ENCODE measurements at regions not wholly inside any gene's neighbourhood (a gene's known extent, or its start where the extent isn't known, plus 50 kb on each side); places are given as distances from the start of the nearest gene placed in this dataset.

- ChIA-PET CTCF (no interaction called here), POLR2A (no interaction called here)
- H3K4me1 ChIP-seq (ENCODE audit: insufficient read depth, low read length) = no peaks in the 10 kb centered on the region
- H3K4me1 Mint-ChIP-seq = peaks cover 0 to 4% (median under 1%) of the 10 kb centered on the region in 3 donors
- H3K9me3 ChIP-seq (ENCODE audit: low read length) = no peaks in the 10 kb centered on the region
- no peaks in the 10 kb centered on the region for H3K27me3 Mint-ChIP-seq
- H3K27ac Mint-ChIP-seq = peak overlapping the region in 1 of 8 donors; percentile 61
- H3K36me3 ChIP-seq (ENCODE audit: insufficient read depth, low read length) = no peaks in the 10 kb centered on the region
- no peak overlapping the region for H3K27ac ChIP-seq (ENCODE audit: low read depth, low read length)
- H3K4me3 Mint-ChIP-seq = no peak overlapping the region
- no peaks in the 10 kb centered on the region for H3K9me3 Mint-ChIP-seq
- no peaks in the 10 kb centered on the region for H3K27me3 ChIP-seq (ENCODE audit: insufficient read depth, low read length, poor library complexity, severe bottlenecking)
- H3K4me3 ChIP-seq (ENCODE audit: low read length) = no peak overlapping the region
- DNase-seq = no peak
- peaks cover 0 to 5% (median 3%) of the 10 kb centered on the region in 3 donors for H3K36me3 Mint-ChIP-seq
Measured at GRCh38 chr1:87398641-87399040, 70.0 kb downstream of the LMO4 start.

- H3K36me3 Mint-ChIP-seq = peaks cover 0 to 5% (median 3%) of the 10 kb centered on the region in 3 donors
- no peaks in the 10 kb centered on the region for H3K27me3 Mint-ChIP-seq
Measured at GRCh38 chr1:87399264-87399663, 70.6 kb downstream of the LMO4 start.

GRCh38 chr1:87399701-87400100 is 71.0 kb downstream of the LMO4 start:
- ChIA-PET POLR2A (no interaction called here), CTCF (no interaction called here)
- H3K4me1 ChIP-seq (ENCODE audit: insufficient read depth, low read length) = no peaks in the 10 kb centered on the region
- no peaks in the 10 kb centered on the region for H3K36me3 ChIP-seq (ENCODE audit: insufficient read depth, low read length)
- no peaks in the 10 kb centered on the region for H3K9me3 ChIP-seq (ENCODE audit: low read length)
- H3K36me3 Mint-ChIP-seq = peaks cover 0 to 5% (median 3%) of the 10 kb centered on the region in 3 donors
- no peak overlapping the region for H3K27ac ChIP-seq (ENCODE audit: low read depth, low read length)
- H3K27me3 ChIP-seq (ENCODE audit: insufficient read depth, low read length, poor library complexity, severe bottlenecking) = no peaks in the 10 kb centered on the region
- no peak overlapping the region for H3K4me3 ChIP-seq (ENCODE audit: low read length)
- H3K4me3 Mint-ChIP-seq = no peak overlapping the region
- H3K27ac Mint-ChIP-seq = no peak overlapping the region
- no peaks in the 10 kb centered on the region for H3K9me3 Mint-ChIP-seq
- no peak for DNase-seq
- H3K27me3 Mint-ChIP-seq = no peaks in the 10 kb centered on the region
- H3K4me1 Mint-ChIP-seq = peaks cover 8 to 15% (median 11%) of the 10 kb centered on the region in 3 donors

More at GRCh38 chr1:87399264-87399663, 70.6 kb downstream of the LMO4 start:
- no peaks in the 10 kb centered on the region for H3K9me3 Mint-ChIP-seq
- no peaks in the 10 kb centered on the region for H3K27me3 ChIP-seq (ENCODE audit: insufficient read depth, low read length, poor library complexity, severe bottlenecking)
- no peak overlapping the region for H3K27ac ChIP-seq (ENCODE audit: low read depth, low read length)
- no peaks in the 10 kb centered on the region for H3K4me1 ChIP-seq (ENCODE audit: insufficient read depth, low read length)
- peaks cover 4 to 11% (median 6%) of the 10 kb centered on the region in 3 donors for H3K4me1 Mint-ChIP-seq
- H3K27ac Mint-ChIP-seq = no peak overlapping the region
- CTCF ChIA-PET = no interaction called here
- H3K4me3 Mint-ChIP-seq = no peak overlapping the region
- POLR2A ChIA-PET = no interaction called here
- H3K9me3 ChIP-seq (ENCODE audit: low read length) = no peaks in the 10 kb centered on the region
- no peak overlapping the region for H3K4me3 ChIP-seq (ENCODE audit: low read length)
- DNase-seq = no peak
- H3K36me3 ChIP-seq (ENCODE audit: insufficient read depth, low read length) = no peaks in the 10 kb centered on the region

DNA sequence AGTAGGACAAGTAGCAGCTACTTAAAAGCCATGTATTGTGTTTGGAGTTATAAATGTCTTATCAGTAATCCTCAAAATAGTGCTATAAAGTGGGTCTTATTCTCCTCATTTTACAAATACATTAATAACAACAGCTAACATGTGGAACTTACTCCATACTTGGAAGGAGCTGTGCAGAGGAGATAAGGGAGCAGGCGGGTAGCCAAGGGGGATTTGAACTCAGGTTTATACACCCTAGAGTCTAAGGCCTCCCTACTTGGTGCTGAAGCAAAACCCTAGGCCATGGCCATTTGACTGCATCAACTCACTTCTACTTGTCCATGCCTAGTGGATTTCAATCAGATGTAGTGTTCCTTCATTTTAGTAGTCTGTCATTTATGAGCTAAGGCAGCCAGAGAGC is 72.1 kb downstream of the LMO4 start:
- Mint-ChIP-seq H3K27me3 (no peaks in the 10 kb centered on the region), H3K36me3 (peaks cover 0 to 5% (median 3%) of the 10 kb centered on the region in 3 donors), H3K4me1 (peaks cover 9 to 24% (median 12%) of the 10 kb centered on the region in 3 donors), H3K4me3 (no peak overlapping the region), H3K27ac (no peak overlapping the region), H3K9me3 (no peaks in the 10 kb centered on the region)
- Histone ChIP-seq H3K27me3 (ENCODE audit: insufficient read depth, low read length, poor library complexity, severe bottlenecking) (no peaks in the 10 kb centered on the region), H3K27ac (ENCODE audit: low read depth, low read length) (no peak overlapping the region), H3K36me3 (ENCODE audit: insufficient read depth, low read length) (no peaks in the 10 kb centered on the region), H3K4me3 (ENCODE audit: low read length) (no peak overlapping the region), H3K4me1 (ENCODE audit: insufficient read depth, low read length) (no peaks in the 10 kb centered on the region), H3K9me3 (ENCODE audit: low read length) (no peaks in the 10 kb centered on the region)
- DNase-seq = no peak
- ChIA-PET POLR2A (no interaction called here), CTCF (no interaction called here)

DNA sequence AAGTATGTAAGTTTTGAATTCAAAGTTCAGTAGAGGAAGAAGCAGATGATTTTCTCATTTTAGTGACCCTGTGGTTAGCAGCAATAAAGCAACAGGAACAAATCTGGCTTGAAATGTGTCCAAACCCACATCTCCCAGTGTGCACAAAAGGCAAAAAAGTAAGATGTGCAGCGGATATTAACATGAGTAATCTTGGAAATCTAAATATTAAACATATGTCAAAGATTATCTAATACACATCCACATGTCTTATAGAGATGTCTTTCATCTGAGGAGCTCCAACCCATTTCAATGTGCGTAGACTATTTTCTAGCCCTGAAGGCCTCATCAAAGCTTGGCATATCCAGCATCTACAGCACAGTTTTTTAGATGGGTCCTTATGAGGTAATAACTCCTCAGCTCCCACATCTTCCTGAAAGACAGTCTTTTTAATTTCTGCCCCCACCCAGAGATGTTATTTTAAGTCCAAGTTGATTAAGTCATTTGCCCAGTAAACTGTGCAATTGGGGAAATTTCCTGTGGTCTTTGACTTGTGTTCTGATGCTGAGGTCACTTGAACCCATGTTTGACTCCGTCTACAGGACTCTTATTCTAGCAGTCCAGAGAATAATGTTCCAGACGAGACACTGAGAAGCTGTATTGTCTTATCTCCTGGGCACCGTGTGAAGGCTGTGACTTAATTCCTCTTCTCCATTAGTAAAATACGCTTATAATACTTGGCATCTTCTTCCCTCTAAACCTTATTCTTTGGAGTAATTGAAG is 73.7 kb downstream of the LMO4 start:
- no peak for DNase-seq
- POLR2A ChIA-PET = no interaction called here
- CTCF ChIA-PET = no interaction called here

GRCh38 chr1:87403061-87403820 is 74.6 kb downstream of the LMO4 start:
- Mint-ChIP-seq H3K27me3 (no peaks in the 10 kb centered on the region), H3K4me1 (peaks cover 9 to 24% (median 12%) of the 10 kb centered on the region in 3 donors), H3K9me3 (no peaks in the 10 kb centered on the region), H3K36me3 (peaks cover 0 to 5% (median 3%) of the 10 kb centered on the region in 3 donors), H3K27ac (peak overlapping the region in 1 of 8 donors; percentile 30), H3K4me3 (no peak overlapping the region)
- H3K4me3 ChIP-seq (ENCODE audit: low read length) = no peak overlapping the region
- no peaks in the 10 kb centered on the region for H3K4me1 ChIP-seq (ENCODE audit: insufficient read depth, low read length)
- H3K27me3 ChIP-seq (ENCODE audit: insufficient read depth, low read length, poor library complexity, severe bottlenecking) = no peaks in the 10 kb centered on the region
- no peaks in the 10 kb centered on the region for H3K36me3 ChIP-seq (ENCODE audit: insufficient read depth, low read length)
- POLR2A ChIA-PET = no interaction called here
- H3K9me3 ChIP-seq (ENCODE audit: low read length) = no peaks in the 10 kb centered on the region
- H3K27ac ChIP-seq (ENCODE audit: low read depth, low read length) = no peak overlapping the region
- CTCF ChIA-PET = no interaction called here
- no peak for DNase-seq

More for the DNA sequence above, 73.7 kb downstream of the LMO4 start:
- Mint-ChIP-seq H3K27me3 (no peaks in the 10 kb centered on the region), H3K9me3 (no peaks in the 10 kb centered on the region), H3K4me3 (no peak overlapping the region), H3K36me3 (peaks cover 0 to 5% (median 3%) of the 10 kb centered on the region in 3 donors), H3K4me1 (peaks cover 9 to 24% (median 12%) of the 10 kb centered on the region in 3 donors), H3K27ac (no peak overlapping the region)
- no peak overlapping the region for H3K27ac ChIP-seq (ENCODE audit: low read depth, low read length)
- no peak overlapping the region for H3K4me3 ChIP-seq (ENCODE audit: low read length)
- no peaks in the 10 kb centered on the region for H3K9me3 ChIP-seq (ENCODE audit: low read length)
- no peaks in the 10 kb centered on the region for H3K4me1 ChIP-seq (ENCODE audit: insufficient read depth, low read length)
- no peaks in the 10 kb centered on the region for H3K27me3 ChIP-seq (ENCODE audit: insufficient read depth, low read length, poor library complexity, severe bottlenecking)
- H3K36me3 ChIP-seq (ENCODE audit: insufficient read depth, low read length) = no peaks in the 10 kb centered on the region

DNA sequence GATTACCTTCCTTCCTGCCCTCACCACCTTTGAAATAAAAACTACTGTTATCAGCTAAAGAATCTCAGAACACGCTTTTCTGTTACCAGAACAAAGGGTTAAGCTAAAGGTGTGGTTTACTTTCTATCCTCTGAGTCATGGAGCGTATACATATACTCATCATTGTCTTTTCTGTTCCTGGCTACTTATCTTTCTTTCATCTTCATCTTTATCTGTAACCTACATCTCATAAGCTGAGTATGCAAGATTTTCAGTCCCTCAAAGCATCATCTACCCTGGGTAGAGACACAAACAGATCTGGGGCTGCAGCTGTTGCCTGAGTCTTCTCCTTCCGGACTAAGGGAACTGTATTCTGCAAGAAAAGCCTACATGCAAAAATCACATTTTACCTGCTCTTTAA is 75.6 kb downstream of the LMO4 start:
- Mint-ChIP-seq H3K4me1 (peaks cover 9 to 24% (median 12%) of the 10 kb centered on the region in 3 donors), H3K36me3 (no peaks in the 10 kb centered on the region), H3K27me3 (no peaks in the 10 kb centered on the region), H3K9me3 (no peaks in the 10 kb centered on the region), H3K27ac (peak overlapping the region in 3 of 8 donors; percentile 10 to 28 (median 26)), H3K4me3 (no peak overlapping the region)
- Histone ChIP-seq H3K27me3 (ENCODE audit: insufficient read depth, low read length, poor library complexity, severe bottlenecking) (no peaks in the 10 kb centered on the region), H3K36me3 (ENCODE audit: insufficient read depth, low read length) (no peaks in the 10 kb centered on the region), H3K27ac (ENCODE audit: low read depth, low read length) (no peak overlapping the region), H3K9me3 (ENCODE audit: low read length) (no peaks in the 10 kb centered on the region), H3K4me1 (ENCODE audit: insufficient read depth, low read length) (no peaks in the 10 kb centered on the region), H3K4me3 (ENCODE audit: low read length) (no peak overlapping the region)
- POLR2A ChIA-PET = interaction anchor here (1.2 kb wide), 1 partner anchor 69 kb away, joined by 3 read pairs; no protein-coding TSS in a partner anchor
- DNase-seq = peak in 1 of 5 donors; percentile 3
- CTCF ChIA-PET = no interaction called here

DNA sequence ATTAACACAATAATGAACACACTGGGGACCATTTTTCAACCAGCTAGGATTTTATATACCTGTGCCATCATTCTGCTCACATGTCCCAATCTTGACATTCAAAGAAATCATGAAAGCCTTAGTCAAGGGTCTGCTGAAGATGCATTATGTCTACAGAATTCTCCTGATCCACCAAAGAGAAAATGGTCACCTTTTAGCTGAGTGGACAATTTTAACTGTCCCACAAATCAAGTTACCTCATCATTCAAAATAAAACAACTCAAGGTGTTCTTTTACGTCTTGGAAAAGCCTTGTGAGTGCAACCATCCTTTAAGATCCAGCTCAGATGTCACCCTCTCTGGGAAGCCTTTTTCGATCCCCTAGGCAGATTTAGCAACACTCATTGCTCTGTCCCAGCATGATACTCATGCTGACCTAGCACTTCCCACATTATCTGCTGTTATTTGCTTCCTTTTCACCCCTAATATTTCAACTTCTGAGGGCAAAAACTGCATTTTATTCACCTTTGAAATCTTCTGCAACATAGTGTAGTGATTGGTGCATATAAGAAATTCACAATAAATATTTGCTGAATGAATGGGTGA is 80.1 kb downstream of the LMO4 start:
- no peaks in the 10 kb centered on the region for H3K27me3 Mint-ChIP-seq
- Histone ChIP-seq H3K4me1 (ENCODE audit: insufficient read depth, low read length) (no peaks in the 10 kb centered on the region), H3K27ac (ENCODE audit: low read depth, low read length) (no peak overlapping the region), H3K9me3 (ENCODE audit: low read length) (no peaks in the 10 kb centered on the region), H3K36me3 (ENCODE audit: insufficient read depth, low read length) (no peaks in the 10 kb centered on the region), H3K4me3 (ENCODE audit: low read length) (no peak overlapping the region), H3K27me3 (ENCODE audit: insufficient read depth, low read length, poor library complexity, severe bottlenecking) (no peaks in the 10 kb centered on the region)
- H3K9me3 Mint-ChIP-seq = no peaks in the 10 kb centered on the region
- H3K4me3 Mint-ChIP-seq = no peak overlapping the region
- H3K36me3 Mint-ChIP-seq = no peaks in the 10 kb centered on the region
- no peak overlapping the region for H3K27ac Mint-ChIP-seq
- CTCF ChIA-PET = no interaction called here
- no peak for DNase-seq
- POLR2A ChIA-PET = no interaction called here
- H3K4me1 Mint-ChIP-seq = peaks cover 9 to 18% (median 11%) of the 10 kb centered on the region in 3 donors

All from CD8-positive, alpha-beta memory T cell (primary cell).